ENCODE measurements at regions not wholly inside any gene's neighbourhood (a gene's known extent, or its start where the extent isn't known, plus 50 kb on each side); places are given as distances from the start of the nearest gene placed in this dataset.

GRCh38 chr3:1578124-1578806 lies 485.4 kb downstream of the CNTN6 start:
- TF ChIP-seq CTCF (IDR thresholded peaks at IDR 0.05) (no peak), ZFX (IDR thresholded peaks at IDR 0.05; ENCODE audit: borderline replicate concordance) (no peak)

All from 22Rv1 (cell line).